ENCODE measurements at regions not wholly inside any gene's neighbourhood (a gene's known extent, or its start where the extent isn't known, plus 50 kb on each side); places are given as distances from the start of the nearest gene placed in this dataset.

DNA sequence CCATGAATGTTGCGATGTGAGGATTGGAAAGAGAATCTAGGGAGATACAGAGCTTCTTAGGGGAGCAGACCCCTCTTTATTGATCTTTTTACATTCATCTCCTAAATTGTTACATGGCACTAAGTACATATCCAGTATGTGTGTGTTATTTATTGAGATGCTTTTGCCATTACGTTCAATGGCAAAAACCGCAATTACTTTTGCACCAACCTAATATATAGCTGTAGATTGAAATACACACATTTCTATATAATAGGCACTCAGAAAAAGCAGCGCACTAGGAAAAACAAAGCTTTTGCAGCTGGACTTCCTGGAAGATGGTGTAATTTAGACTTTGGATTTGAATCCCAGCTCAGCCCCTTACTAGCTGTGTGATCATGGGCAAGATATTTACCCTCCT lies 849.4 kb downstream of the SLC4A3 start:
- ATAC-seq (ENCODE audit: low FRiP score) (no peak), DNase-seq (ENCODE audit: low spot score) (no peak)
- TF ChIP-seq, protein P1, sequence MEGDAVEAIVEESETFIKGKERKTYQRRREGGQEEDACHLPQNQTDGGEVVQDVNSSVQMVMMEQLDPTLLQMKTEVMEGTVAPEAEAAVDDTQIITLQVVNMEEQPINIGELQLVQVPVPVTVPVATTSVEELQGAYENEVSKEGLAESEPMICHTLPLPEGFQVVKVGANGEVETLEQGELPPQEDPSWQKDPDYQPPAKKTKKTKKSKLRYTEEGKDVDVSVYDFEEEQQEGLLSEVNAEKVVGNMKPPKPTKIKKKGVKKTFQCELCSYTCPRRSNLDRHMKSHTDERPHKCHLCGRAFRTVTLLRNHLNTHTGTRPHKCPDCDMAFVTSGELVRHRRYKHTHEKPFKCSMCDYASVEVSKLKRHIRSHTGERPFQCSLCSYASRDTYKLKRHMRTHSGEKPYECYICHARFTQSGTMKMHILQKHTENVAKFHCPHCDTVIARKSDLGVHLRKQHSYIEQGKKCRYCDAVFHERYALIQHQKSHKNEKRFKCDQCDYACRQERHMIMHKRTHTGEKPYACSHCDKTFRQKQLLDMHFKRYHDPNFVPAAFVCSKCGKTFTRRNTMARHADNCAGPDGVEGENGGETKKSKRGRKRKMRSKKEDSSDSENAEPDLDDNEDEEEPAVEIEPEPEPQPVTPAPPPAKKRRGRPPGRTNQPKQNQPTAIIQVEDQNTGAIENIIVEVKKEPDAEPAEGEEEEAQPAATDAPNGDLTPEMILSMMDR (IDR thresholded peaks at IDR 0.05) = no peak

DNA sequence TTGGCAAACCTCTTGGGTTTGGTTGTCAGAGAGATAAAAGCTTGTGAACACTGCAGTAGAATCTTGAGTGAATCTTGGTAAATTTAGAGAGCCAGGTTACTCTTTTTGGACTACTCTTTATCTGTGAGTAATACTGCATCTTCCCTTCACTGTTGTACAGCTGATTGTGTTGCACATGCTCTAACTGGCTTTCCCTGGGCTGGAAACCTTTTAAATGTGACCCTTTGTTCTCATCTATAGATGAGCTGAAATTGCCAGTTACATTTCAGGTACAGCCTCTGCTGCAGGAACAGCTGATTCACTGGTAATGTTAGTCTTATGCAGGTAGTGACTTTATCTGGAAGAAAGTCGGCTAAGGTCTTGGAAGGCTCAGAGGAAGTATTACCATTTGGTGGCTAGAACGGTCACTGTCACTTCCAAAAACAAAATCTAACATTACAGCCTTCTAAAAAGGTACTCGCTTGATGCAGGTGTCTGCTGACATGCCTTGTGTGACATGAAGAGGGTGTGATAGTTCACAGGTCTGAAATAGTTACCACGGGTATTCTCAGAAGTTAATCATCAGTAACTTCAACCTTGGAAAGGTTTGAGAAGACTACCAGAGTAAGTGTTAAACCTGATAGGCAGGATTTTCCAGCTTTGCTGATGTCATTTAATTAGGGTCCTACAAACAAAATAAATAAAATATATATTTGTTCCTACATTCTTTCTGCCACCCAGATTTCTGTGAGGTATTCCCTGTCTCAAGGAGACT lies 851.1 kb downstream of the SLC4A3 start:
- TF ChIP-seq, protein P1 (IDR thresholded peaks at IDR 0.05) = no peak
- DNase-seq (ENCODE audit: low spot score) = no peak
- no peak for ATAC-seq (ENCODE audit: low FRiP score)

DNA sequence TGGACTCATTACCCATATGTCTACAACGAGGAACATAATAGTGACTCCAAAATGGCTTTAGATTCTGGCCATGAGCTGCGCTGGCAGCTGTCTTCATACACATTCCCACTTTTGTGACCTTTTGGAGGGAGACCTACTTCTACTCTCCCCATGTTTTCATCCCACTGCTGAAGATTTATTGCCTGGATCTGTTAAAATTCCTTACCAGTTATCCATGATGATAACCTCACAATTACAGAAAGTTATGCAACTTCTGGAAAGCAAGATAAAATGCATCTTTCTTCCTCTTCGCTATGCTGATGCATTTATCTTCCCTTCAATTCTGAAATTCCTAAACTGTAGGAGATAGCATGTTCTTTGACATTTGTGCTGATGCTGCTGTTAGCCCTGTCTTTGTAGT lies 855.3 kb downstream of the SLC4A3 start:
- no peak for DNase-seq (ENCODE audit: low spot score)
- peak; percentile 14 for ATAC-seq (ENCODE audit: low FRiP score)
- TF ChIP-seq, protein P1 (IDR thresholded peaks at IDR 0.05) = no peak

DNA sequence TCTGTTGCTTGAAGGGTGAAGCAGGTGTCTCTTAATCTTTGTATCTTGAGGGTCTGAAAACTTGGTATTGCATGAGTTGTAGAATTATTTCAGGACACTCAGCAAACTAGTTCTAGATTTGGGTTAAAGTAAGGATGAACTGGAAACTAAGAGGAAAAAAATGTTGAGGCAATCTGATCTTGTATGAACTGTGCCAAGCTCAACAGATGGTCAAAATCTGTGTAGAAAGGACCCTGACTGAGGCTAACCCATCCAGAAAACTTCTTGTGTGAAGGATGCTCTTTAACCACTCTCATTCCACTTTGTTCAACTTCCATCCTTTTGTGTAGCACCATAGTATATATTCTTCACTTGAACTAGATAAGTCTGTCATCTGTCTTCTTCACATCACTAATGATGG lies 861.7 kb downstream of the SLC4A3 start:
- TF ChIP-seq, protein P1 (IDR thresholded peaks at IDR 0.05) = no peak
- ATAC-seq (ENCODE audit: low FRiP score) = no peak
- no peak for DNase-seq (ENCODE audit: low spot score)

DNA sequence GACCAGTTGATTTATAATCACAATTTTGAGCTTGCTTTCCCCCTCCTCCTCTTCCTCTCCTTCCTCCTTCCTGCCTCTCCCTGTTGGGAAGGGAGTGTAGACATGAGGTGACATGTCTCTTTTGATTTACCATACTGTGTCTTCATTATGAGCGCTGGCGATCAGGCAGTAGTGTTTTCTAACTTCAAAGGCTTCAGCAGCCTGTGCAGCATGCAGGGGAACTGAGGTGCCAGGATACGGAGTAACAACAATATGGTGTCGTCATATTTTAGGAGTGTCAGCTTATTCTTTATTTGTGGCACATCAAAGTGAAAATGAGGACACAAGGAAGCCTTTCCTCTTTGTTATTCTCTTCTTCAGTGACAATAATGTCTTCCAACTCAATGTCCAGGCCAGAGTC lies 864.2 kb downstream of the SLC4A3 start:
- ATAC-seq (ENCODE audit: low FRiP score) = no peak
- DNase-seq (ENCODE audit: low spot score) = no peak
- TF ChIP-seq, protein P1 (IDR thresholded peaks at IDR 0.05) = no peak

DNA sequence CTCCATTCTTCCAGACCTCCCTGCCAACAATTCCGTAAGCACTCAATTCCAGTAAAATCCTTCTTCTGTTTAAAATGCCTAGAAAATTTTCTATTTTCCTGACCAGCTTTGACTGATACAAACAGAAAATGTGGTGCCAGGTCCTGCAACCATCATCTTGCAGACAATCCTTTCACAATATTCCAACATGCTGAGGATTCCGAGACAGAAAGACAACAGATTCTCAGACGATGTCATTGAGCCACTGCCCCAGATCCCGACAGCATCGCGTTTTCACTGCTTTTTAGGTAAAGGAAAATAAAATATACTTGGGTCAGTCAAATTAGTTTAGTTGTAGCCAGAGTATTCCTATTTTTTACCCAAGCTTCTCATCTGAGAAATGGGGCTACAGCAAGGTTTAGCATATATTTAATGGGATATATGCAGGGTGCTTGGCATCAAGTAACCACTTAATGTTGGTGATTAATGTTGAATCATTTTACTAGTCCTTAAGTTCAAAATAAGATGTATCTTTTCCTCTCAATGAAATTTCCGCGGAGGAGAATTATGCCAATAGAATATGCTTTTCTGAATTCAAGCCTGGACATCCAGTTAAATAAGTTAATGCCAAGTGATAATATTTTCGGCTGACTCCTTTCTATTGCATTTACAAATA lies 866.6 kb downstream of the SLC4A3 start:
- TF ChIP-seq, protein P1 (IDR thresholded peaks at IDR 0.05) = no peak
- ATAC-seq (ENCODE audit: low FRiP score) = no peak
- DNase-seq (ENCODE audit: low spot score) = no peak

DNA sequence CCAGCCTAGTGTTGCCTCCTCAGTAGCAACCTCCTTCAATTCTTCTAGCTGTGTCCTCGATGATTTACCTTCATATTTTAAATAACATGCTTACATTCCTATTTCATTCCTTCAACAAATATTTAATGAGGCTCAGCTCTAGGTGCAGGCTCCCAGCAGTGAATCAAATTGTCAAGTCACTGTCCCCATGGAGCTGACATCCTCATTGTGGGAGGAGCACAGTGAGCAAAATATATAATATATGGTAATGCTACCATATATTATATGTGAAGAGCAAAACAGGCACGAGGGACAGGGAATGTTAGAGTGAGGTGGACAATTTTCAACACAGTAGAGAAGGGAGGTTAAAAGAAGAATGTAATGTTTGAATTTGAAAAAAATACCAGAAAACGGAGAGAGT lies 869.1 kb downstream of the SLC4A3 start:
- DNase-seq (ENCODE audit: low spot score) = no peak
- ATAC-seq (ENCODE audit: low FRiP score) = no peak
- TF ChIP-seq, protein P1 (IDR thresholded peaks at IDR 0.05) = no peak

Data from omental fat pad (tissue), 3 donors.